ENCODE measurements at regions not wholly inside any gene's neighbourhood (a gene's known extent, or its start where the extent isn't known, plus 50 kb on each side); places are given as distances from the start of the nearest gene placed in this dataset.

DNA sequence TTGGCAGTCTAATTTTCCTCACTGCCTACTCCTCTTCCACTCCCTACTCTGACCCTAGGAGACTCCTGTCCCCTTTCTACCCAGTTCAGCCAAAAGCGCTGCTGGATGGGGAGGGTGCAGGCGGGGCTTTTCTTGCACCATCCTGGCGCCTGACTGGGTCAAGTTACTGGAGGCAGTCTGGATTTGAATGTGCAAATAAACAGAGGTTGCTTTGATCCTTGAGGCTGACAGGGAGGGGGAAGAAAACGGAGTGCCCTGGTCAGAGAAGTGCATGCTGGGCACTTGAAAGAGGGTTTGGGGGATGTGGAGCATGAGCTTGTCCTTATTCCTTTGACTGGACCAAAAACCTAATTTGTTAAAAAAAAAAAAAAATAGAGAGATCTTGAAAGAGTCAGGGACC lies 76.8 kb upstream of the SOX13 start:
- Histone ChIP-seq H2BK120ac (replicated peaks; ENCODE audit: low read depth, low read length) (no peak overlapping the region), H3K18ac (ENCODE audit: extremely low read depth, low read length) (peak overlapping the region; percentile 14; the same call in 1 of the 2 replicates), H3K79me1 (ENCODE audit: low read depth, low read length) (no peaks in the 10 kb centered on the region), H4K20me1 (replicated peaks in 1 of 2; ENCODE audit: control insufficient read depth in 1 of 2, insufficient read depth in 2 of 2, low read length in 2 of 2) (no peaks in the 10 kb centered on the region), H3K14ac (ENCODE audit: insufficient read length) (no peak overlapping the region), H3K36me3 (ENCODE audit: control insufficient read depth in 2 of 4, insufficient read depth in 4 of 4, low read length in 3 of 4) (no peaks in the 10 kb centered on the region), H3K79me2 (ENCODE audit: control insufficient read depth in 1 of 2, insufficient read depth in 2 of 2, low read length in 2 of 2) (no peaks in the 10 kb centered on the region), H2AK5ac (ENCODE audit: low read depth, low read length) (peak overlapping the region; percentile 88), H3K4me1 (replicated peaks in 1 of 4; ENCODE audit: control insufficient read depth in 3 of 4, insufficient read depth in 4 of 4, low read length in 3 of 4) (peaks cover 6 to 20% (median 13%) of the 10 kb centered on the region in 4 experiments; a peak in 6 of 7 replicates), H2BK5ac (ENCODE audit: low read depth, low read length) (peak overlapping the region; percentile 15; the same call in 1 of the 2 replicates), H3K27me3 (replicated peaks in 1 of 4; ENCODE audit: control insufficient read depth in 3 of 4, extremely low read depth in 1 of 4, insufficient read depth in 3 of 4, low read length in 3 of 4) (peaks cover 0 to 3% (median 0%) of the 10 kb centered on the region in 4 experiments; a peak in 1 of 7 replicates), H3K4me2 (ENCODE audit: insufficient read depth in 1 of 2, low read depth in 2 of 2, low read length in 2 of 2) (peak overlapping the region; percentile 42 to 58), H3K23ac (ENCODE audit: insufficient read length) (no peak overlapping the region), H2BK20ac (ENCODE audit: low read length) (no peak overlapping the region), H3K9me3 (ENCODE audit: insufficient read depth in 2 of 2, low read depth in 1 of 2, low read length in 1 of 2) (0 out of 4 replicates have a peak, but pooled peaks cover 0 to 3% of the 10 kb centered on the region in 2 experiments), H3K27ac (ENCODE audit: low read depth, low read length) (no peak overlapping the region), H2BK12ac (ENCODE audit: low read depth, low read length) (peak overlapping the region; percentile 84), H4K5ac (ENCODE audit: insufficient read length, low read depth, low read length) (no peak overlapping the region), H3K4me3 (ENCODE audit: extremely low read depth in 1 of 4, insufficient read depth in 2 of 4, low read depth in 3 of 4, low read length in 4 of 4) (peak overlapping the region in 2 of 4 experiments; percentile 25 to 37; a peak in 3 of 8 replicates), H4K8ac (ENCODE audit: extremely low read depth, insufficient read depth, low read length) (no peak overlapping the region), H3K56ac (replicated peaks; ENCODE audit: insufficient read length, low read depth, low read length) (no peak overlapping the region), H3K4ac (replicated peaks; ENCODE audit: insufficient read length, low read depth, low read length) (no peak overlapping the region), H3K23me2 (ENCODE audit: low read depth, low read length) (0 out of 2 replicates have a peak, but pooled peaks cover 4% of the 10 kb centered on the region), H2BK15ac (ENCODE audit: low read length) (no peak overlapping the region), H4K91ac (replicated peaks; ENCODE audit: insufficient read length, low read length) (no peak overlapping the region), H2AFZ (ENCODE audit: low read length) (no peak overlapping the region), H3K9ac (replicated peaks in 1 of 4; ENCODE audit: extremely low read depth in 1 of 4, low read depth in 3 of 4, low read length in 3 of 4) (no peak overlapping the region)
- TF ChIP-seq CEBPB (IDR thresholded peaks at IDR 0.05; ENCODE audit: low read depth, low read length) (peak; percentile 55), TAF1 (IDR thresholded peaks at IDR 0.05; ENCODE audit: low read depth, low read length) (peak; percentile 75), RAD21 (IDR thresholded peaks at IDR 0.05 in 1 of 2, conservative IDR thresholded peaks at IDR 0.05 in 1 of 2; ENCODE audit: low read depth in 2 of 2, low read length in 2 of 2) (peak in 1 of 2 experiments; percentile 13; a peak in 1 of 4 replicates), TBP (IDR thresholded peaks at IDR 0.05; ENCODE audit: low read depth, low read length) (peak; percentile 55), GTF2F1 (IDR thresholded peaks at IDR 0.05; ENCODE audit: borderline replicate concordance, low read depth, low read length) (no peak)
- 12% methylated on average over 4 of the region's 4 CpGs; no CpG with 5 or more reads in 1 of the 2 experiments for WGBS, 2 experiments (ENCODE audit: extremely low coverage in 1 of 2, insufficient coverage in 1 of 2, insufficient read length in 1 of 2, insufficient replicate concordance in 2 of 2, low coverage in 1 of 2, low lambda C conversion rate in 2 of 2, missing lambda C conversion rate in 1 of 2)
- CTCF ChIA-PET (ENCODE audit: partially characterized antibody) = interaction anchor here (1.4 to 2.5 kb wide), 2 partner anchors 125 to 133 kb away, joined by 4 to 7 read pairs; no protein-coding TSS in a partner anchor
- POLR2A ChIA-PET (ENCODE audit: partially characterized antibody) = interaction anchor here (0.7 to 2.8 kb wide), 10 partner anchors 10 to 151 kb away, joined by 3 to 9 read pairs (median 4); no protein-coding TSS in a partner anchor
- FAIRE-seq (peak; percentile 36), DNase-seq (ENCODE audit: low read depth in 1 of 2, low spot score in 2 of 2) (peak; percentile 56 to 70)
